ENCODE measurements at regions not wholly inside any gene's neighbourhood (a gene's known extent, or its start where the extent isn't known, plus 50 kb on each side); places are given as distances from the start of the nearest gene placed in this dataset.
A peak's percentile ranks its signal among the peaks of the same experiment; 100 is the strongest.

- no peak for DNase-seq
- no peak overlapping the region for H3K4me3 ChIP-seq
- no peak for ATAC-seq
- TF ChIP-seq CTCF (IDR thresholded peaks at IDR 0.05): no peak
- no peaks in the 10 kb centered on the region for H3K4me1 ChIP-seq
- H3K27ac ChIP-seq: no peak overlapping the region
- H3K27me3 ChIP-seq (ENCODE audit: insufficient read depth in 3 of 3, low read length in 2 of 3): peaks cover 0 to 2% (median 0%) of the 10 kb centered on the region in 3 donors
- H3K36me3 ChIP-seq (ENCODE audit: insufficient read depth in 1 of 2, low read depth in 1 of 2): no peaks in the 10 kb centered on the region
- intact Hi-C loops (cut with DNase I): no loop called here
- WGBS, 3 donors: 85 to 94% (median 89%) methylated on average over 5 to 6 of the region's 6 CpGs
- H3K9me3 ChIP-seq: no peaks in the 10 kb centered on the region
These were observed 79.8 kb upstream of the WASF3 start for GRCh38 chr13:26477681-26478080.

DNA sequence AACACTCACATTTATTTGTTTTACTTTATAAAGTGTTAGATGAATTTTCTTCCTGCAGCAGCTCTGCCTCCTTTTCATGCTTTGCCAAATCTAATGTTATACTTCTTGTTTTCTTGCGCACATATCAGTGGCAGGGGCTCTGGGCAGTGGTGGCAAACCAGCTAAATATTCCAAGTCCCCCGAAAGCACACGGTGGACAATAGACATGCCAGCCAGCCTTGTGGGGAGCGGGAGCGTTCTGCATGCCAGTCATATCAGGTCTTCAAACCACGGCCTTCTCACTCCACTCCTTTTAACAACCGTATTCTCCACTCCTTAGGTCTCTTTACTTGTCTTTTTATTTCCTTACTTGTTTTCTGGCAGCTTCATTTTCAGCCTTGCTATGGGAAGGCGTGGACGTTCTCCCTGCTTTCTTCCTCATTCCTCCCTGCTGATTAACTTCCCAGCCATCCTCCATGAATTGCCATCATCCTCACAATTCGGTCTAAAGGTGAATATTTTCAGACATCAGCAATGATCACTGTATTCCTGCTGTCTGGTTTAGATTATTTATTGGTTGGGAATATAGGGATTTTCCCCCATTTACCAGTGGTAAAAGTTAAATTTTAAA lies 77.1 kb upstream of the WASF3 start:
- peaks cover 0 to 2% (median 0%) of the 10 kb centered on the region in 3 donors for H3K27me3 ChIP-seq (ENCODE audit: insufficient read depth in 3 of 3, low read length in 2 of 3)
- no peaks in the 10 kb centered on the region for H3K4me1 ChIP-seq
- no peak for ATAC-seq
- no peak for DNase-seq
- no peak overlapping the region for H3K4me3 ChIP-seq
- intact Hi-C loops (cut with DNase I): loop anchor here in 1 of 2 donors (5.0 kb wide), 1 partner anchor 217 kb away; no protein-coding TSS in a partner anchor
- 37 to 55% (median 41%) methylated on average over 10 of the region's 10 CpGs for WGBS, 3 donors
- H3K9me3 ChIP-seq: no peaks in the 10 kb centered on the region
- TF ChIP-seq CTCF (IDR thresholded peaks at IDR 0.05): no peak
- no peaks in the 10 kb centered on the region for H3K36me3 ChIP-seq (ENCODE audit: insufficient read depth in 1 of 2, low read depth in 1 of 2)
- no peak overlapping the region for H3K27ac ChIP-seq

DNA sequence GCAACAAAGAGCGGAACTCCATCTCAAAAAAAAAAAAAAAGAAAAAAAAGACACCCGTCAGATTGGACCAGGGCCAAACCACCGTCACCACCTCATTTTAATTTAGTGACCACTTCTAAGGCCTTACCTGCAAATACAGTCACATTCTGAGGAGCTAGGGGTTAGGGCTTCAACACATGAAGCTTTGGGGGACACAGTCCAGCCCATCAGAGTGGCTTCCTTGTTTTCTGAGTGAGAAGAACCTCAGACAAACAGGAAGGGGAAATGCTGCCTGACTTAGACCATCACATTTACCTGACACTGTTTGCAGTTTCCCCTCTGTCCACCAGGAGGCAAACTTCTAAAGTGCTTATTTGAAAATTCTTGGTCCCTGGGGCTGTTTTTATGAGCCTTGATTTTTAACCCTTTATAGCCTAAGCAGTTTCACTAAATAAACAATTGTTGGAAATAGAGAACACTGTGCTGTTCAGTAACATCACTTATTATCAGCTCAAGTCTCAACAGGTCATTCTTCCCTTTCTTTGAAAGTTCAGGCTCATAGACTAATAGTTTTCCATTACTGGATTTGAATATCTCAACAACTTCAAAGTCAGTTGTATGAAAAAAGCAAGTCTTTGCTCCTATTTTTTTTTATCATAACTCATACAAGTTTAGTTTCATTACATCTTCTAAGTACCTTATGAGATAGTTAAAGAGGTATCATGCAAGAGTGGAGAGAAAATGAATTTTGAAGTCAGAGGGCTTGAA lies 74.9 kb upstream of the WASF3 start:
- no peaks in the 10 kb centered on the region for H3K4me1 ChIP-seq
- no peaks in the 10 kb centered on the region for H3K36me3 ChIP-seq (ENCODE audit: insufficient read depth in 1 of 2, low read depth in 1 of 2)
- DNase-seq (no peak), ATAC-seq (peak; percentile 17 to 65 (median 50))
- no peaks in the 10 kb centered on the region for H3K27me3 ChIP-seq (ENCODE audit: insufficient read depth in 3 of 3, low read length in 2 of 3)
- no peaks in the 10 kb centered on the region for H3K9me3 ChIP-seq
- peak; percentile 78 for TF ChIP-seq CTCF (IDR thresholded peaks at IDR 0.05)
- H3K4me3 ChIP-seq: no peak overlapping the region
- intact Hi-C loops (cut with DNase I): loop anchor here in 1 of 2 donors (5.0 kb wide), 1 partner anchor 215 kb away; no protein-coding TSS in a partner anchor
- WGBS, 3 donors: 28 to 39% (median 37%) methylated on average over 3 of the region's 3 CpGs
- no peak overlapping the region for H3K27ac ChIP-seq

GRCh38 chr13:26483546-26483945 lies 73.9 kb upstream of the WASF3 start:
- H3K27me3 ChIP-seq (ENCODE audit: insufficient read depth in 3 of 3, low read length in 2 of 3): no peaks in the 10 kb centered on the region
- H3K36me3 ChIP-seq (ENCODE audit: insufficient read depth in 1 of 2, low read depth in 1 of 2): no peaks in the 10 kb centered on the region
- H3K4me3 ChIP-seq: no peak overlapping the region
- TF ChIP-seq CTCF (IDR thresholded peaks at IDR 0.05): no peak
- no peaks in the 10 kb centered on the region for H3K4me1 ChIP-seq
- H3K27ac ChIP-seq: no peak overlapping the region
- DNase-seq: no peak
- intact Hi-C loops (cut with DNase I): loop anchor here in 1 of 2 donors (5.0 kb wide), 1 partner anchor 214 kb away; no protein-coding TSS in a partner anchor
- 84 to 88% (median 88%) methylated on average over 9 of the region's 9 CpGs for WGBS, 3 donors
- no peak for ATAC-seq
- H3K9me3 ChIP-seq: no peaks in the 10 kb centered on the region

Data from psoas muscle (tissue), 7 donors.